CD4-positive, CD25-positive, alpha-beta regulatory T cell (primary cell): ENCODE measurements at regions not wholly inside any gene's neighbourhood (a gene's known extent, or its start where the extent isn't known, plus 50 kb on each side); places are given as distances from the start of the nearest gene placed in this dataset.

ENCODE experiments used
- ATAC-seq, 2 donors: fragments of 150-1000 bp; cut with Tn5 transposase; one replicate each; pipeline ENCODE4 v1.10.0; 2021; ENCODE audit warnings: low read depth in 2 of 2, moderate number of reproducible peaks in 2 of 2, moderate library complexity in 1 of 2
- DNase-seq, 3 donors: peaks; one replicate each; pipeline versions ENCODE4 v3.0.0 to v3.0.0-alpha.2; 2012 to 2022; ENCODE audit warnings: mixed read lengths in 1 of 3
- H3K27ac ChIP-seq: one replicate; pipeline ENCODE4 v1.7.0; 2013; ENCODE audit warnings: mild to moderate bottlenecking, low read length; ENCODE audit not compliant: insufficient read depth, poor library complexity, severe bottlenecking
- H3K27me3 ChIP-seq: one replicate; pipeline ENCODE4 v1.7.0; 2013; ENCODE audit warnings: low read length; ENCODE audit not compliant: control insufficient read depth, insufficient read depth
- H3K36me3 ChIP-seq: one replicate; pipeline ENCODE4 v1.7.0; 2013; ENCODE audit warnings: mild to moderate bottlenecking, low read length, moderate library complexity; ENCODE audit not compliant: control insufficient read depth, insufficient read depth
- H3K4me1 ChIP-seq: 2 replicates; pipeline ENCODE4 v1.7.0; 2013; ENCODE audit warnings: mild to moderate bottlenecking, low read length; ENCODE audit not compliant: insufficient read depth, control insufficient read depth, poor library complexity, severe bottlenecking
- H3K4me3 ChIP-seq: one replicate; pipeline ENCODE4 v1.7.0; 2013; ENCODE audit warnings: low read depth, mild to moderate bottlenecking, low read length, moderate library complexity
- H3K9me3 ChIP-seq, 2 experiments: 1 replicate in 1 of 2; 2 replicates in 1 of 2; pipeline ENCODE4 v1.7.0; 2013; ENCODE audit warnings: low read length in 2 of 2, mild to moderate bottlenecking in 1 of 2, moderate library complexity in 1 of 2; ENCODE audit not compliant: control insufficient read depth in 2 of 2
- H3K27ac Mint-ChIP-seq, 3 donors: one replicate each; pipeline ENCODE4 v1.8.0; 2020 to 2022; ENCODE audit warnings: mild to moderate bottlenecking in 3 of 3, mixed read lengths in 3 of 3, moderate library complexity in 2 of 3
- H3K27me3 Mint-ChIP-seq: one replicate; pipeline ENCODE4 v1.8.0; 2022; ENCODE audit warnings: mild to moderate bottlenecking, mixed read lengths
- H3K36me3 Mint-ChIP-seq: one replicate; pipeline ENCODE4 v1.8.0; 2020; ENCODE audit warnings: mixed read lengths
- H3K4me1 Mint-ChIP-seq, 4 donors: one replicate each; pipeline ENCODE4 v1.8.0; 2020 to 2022; ENCODE audit warnings: mixed read lengths in 4 of 4, mild to moderate bottlenecking in 1 of 4
- H3K4me3 Mint-ChIP-seq, 4 donors: one replicate each; pipeline ENCODE4 v1.8.0; 2020 to 2022; ENCODE audit warnings: mild to moderate bottlenecking in 4 of 4, mixed read lengths in 4 of 4, moderate library complexity in 3 of 4
- H3K9me3 Mint-ChIP-seq, 7 donors: one replicate each; pipeline ENCODE4 v1.8.0; 2020 to 2022; ENCODE audit warnings: mixed read lengths in 7 of 7, mild to moderate bottlenecking in 3 of 7, moderate library complexity in 2 of 7

DNA sequence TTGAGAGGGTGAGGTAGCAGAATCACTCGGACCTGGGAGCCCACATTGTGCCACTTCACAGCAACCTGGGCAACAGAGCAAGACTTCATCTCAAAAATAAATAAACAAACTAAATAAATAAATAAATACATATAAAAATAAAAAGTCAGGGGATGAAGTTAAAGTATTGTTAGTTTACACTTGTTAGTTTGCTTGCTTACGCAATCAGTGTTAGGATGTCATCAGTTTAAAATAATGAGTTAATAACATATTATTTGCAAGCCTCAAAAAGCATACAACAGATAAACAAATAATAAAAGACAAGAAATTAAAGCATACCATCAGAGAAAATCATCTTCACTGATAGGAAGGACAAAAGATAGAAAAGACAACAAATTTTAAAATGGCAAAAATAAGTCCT is 891.1 kb upstream of the PCDH7 start:
- Mint-ChIP-seq H3K4me1 (no peaks in the 10 kb centered on the region), H3K36me3 (no peaks in the 10 kb centered on the region), H3K4me3 (no peak overlapping the region), H3K27ac (no peak overlapping the region), H3K27me3 (no peaks in the 10 kb centered on the region), H3K9me3 (peaks cover 0 to 23% (median 7%) of the 10 kb centered on the region in 7 donors)
- H3K36me3 ChIP-seq = no peaks in the 10 kb centered on the region
- peaks cover 7 to 10% of the 10 kb centered on the region in 2 experiments for H3K9me3 ChIP-seq
- no peak overlapping the region for H3K4me3 ChIP-seq
- ATAC-seq (no peak), DNase-seq (no peak)
- H3K27ac ChIP-seq = no peak overlapping the region
- no peaks in the 10 kb centered on the region for H3K4me1 ChIP-seq
- no peaks in the 10 kb centered on the region for H3K27me3 ChIP-seq

DNA sequence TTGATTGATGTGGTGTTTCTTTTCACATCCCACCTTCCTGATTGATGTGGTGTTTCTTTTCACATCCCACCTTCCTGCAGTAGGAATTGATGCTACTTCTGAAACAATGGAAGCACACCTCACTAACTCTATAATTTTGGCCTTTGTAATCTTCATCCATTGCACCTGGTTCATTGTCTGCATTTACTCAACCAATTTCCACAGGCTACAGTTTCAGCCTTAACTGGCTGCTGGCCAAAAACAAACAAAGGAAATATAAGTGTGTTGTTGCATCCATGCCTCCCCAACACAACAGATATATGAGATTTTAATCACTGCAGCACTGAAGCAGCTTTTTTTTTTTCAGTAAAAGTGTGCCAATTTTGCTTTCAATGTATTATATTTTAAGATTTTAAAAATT is 867.6 kb upstream of the PCDH7 start:
- H3K27ac ChIP-seq = no peak overlapping the region
- no peaks in the 10 kb centered on the region for H3K27me3 ChIP-seq
- H3K4me1 ChIP-seq = no peaks in the 10 kb centered on the region
- Mint-ChIP-seq H3K4me3 (no peak overlapping the region), H3K27ac (no peak overlapping the region), H3K27me3 (no peaks in the 10 kb centered on the region), H3K4me1 (no peaks in the 10 kb centered on the region), H3K9me3 (peaks cover 3 to 32% (median 11%) of the 10 kb centered on the region in 7 donors), H3K36me3 (no peaks in the 10 kb centered on the region)
- no peak for ATAC-seq
- no peak overlapping the region for H3K4me3 ChIP-seq
- peaks cover 0 to 9% of the 10 kb centered on the region in 2 experiments for H3K9me3 ChIP-seq
- DNase-seq = no peak
- H3K36me3 ChIP-seq = no peaks in the 10 kb centered on the region

DNA sequence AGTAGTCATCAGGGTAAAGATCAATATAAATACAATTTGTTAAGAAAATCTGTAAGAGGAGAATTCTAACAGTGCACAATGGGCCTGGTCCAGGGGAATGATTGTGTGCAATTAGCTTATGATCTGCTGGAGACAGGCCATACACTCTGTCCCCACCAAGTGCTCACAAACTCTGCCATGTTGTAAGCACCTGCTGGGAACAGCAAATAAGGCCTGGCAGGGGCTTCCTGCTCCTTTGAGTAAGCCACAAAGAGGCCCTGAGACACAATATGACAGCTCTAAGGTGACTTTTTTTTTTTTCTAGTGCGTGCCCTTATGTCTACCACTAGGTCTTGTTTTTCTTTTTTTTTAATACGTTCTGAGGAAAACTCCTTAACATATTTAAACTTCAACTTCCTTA is 866.3 kb upstream of the PCDH7 start:
- Histone ChIP-seq H3K9me3 (peaks cover 0 to 10% of the 10 kb centered on the region in 2 experiments), H3K36me3 (no peaks in the 10 kb centered on the region), H3K4me1 (no peaks in the 10 kb centered on the region), H3K27ac (no peak overlapping the region), H3K4me3 (no peak overlapping the region), H3K27me3 (no peaks in the 10 kb centered on the region)
- no peaks in the 10 kb centered on the region for H3K4me1 Mint-ChIP-seq
- no peaks in the 10 kb centered on the region for H3K36me3 Mint-ChIP-seq
- DNase-seq (no peak), ATAC-seq (no peak)
- peaks cover 7 to 37% (median 11%) of the 10 kb centered on the region in 7 donors for H3K9me3 Mint-ChIP-seq
- H3K4me3 Mint-ChIP-seq = no peak overlapping the region
- H3K27me3 Mint-ChIP-seq = no peaks in the 10 kb centered on the region
- no peak overlapping the region for H3K27ac Mint-ChIP-seq

DNA sequence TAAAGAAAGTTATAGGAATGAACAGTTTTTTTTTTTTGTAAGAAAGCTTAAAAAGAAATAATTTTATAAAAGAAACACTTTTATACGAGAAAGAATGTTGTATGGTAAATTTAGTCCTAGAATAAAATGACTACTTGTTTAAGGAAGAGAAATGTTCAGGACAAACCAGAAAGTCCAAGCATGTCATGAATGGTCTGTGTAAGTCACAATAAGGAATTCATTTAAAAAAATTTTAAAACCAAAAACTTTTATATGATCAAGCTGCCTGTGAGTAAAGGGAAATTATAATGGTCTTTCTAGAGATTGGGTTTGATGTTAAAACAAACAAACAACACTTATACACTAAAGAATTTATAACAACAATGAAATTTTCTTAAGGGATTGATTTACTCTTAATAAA is 858.9 kb upstream of the PCDH7 start:
- H3K4me3 Mint-ChIP-seq = no peak overlapping the region
- no peaks in the 10 kb centered on the region for H3K4me1 Mint-ChIP-seq
- no peaks in the 10 kb centered on the region for H3K36me3 Mint-ChIP-seq
- H3K27ac Mint-ChIP-seq = no peak overlapping the region
- no peak for DNase-seq
- Histone ChIP-seq H3K4me3 (no peak overlapping the region), H3K27ac (no peak overlapping the region), H3K27me3 (no peaks in the 10 kb centered on the region), H3K9me3 (peaks cover under 1 to 15% of the 10 kb centered on the region in 2 experiments), H3K4me1 (no peaks in the 10 kb centered on the region), H3K36me3 (no peaks in the 10 kb centered on the region)
- H3K27me3 Mint-ChIP-seq = no peaks in the 10 kb centered on the region
- peaks cover 5 to 44% (median 8%) of the 10 kb centered on the region in 7 donors for H3K9me3 Mint-ChIP-seq
- ATAC-seq = no peak

DNA sequence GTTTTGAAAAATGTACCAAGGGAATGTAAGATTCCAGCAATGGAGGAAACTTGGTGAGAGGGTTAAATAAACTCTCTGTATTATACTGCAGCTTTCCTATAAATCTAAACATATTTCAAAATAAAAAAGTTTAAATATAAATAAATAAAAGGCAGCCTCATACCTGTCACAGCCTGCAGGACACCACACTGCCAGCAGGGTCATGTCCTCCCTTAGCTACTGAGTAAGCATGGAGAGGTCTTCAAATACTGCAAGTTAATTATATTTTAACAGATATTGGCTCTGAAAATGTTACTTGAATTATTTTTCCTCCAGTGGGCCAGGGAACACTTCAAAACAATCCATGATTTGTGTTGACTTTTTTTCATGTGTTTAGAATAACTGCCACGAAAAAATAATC is 852.8 kb upstream of the PCDH7 start:
- Histone ChIP-seq H3K27ac (no peak overlapping the region), H3K4me1 (no peaks in the 10 kb centered on the region), H3K27me3 (no peaks in the 10 kb centered on the region), H3K4me3 (no peak overlapping the region), H3K36me3 (no peaks in the 10 kb centered on the region), H3K9me3 (peaks cover 5 to 7% of the 10 kb centered on the region in 2 experiments)
- Mint-ChIP-seq H3K4me1 (no peaks in the 10 kb centered on the region), H3K4me3 (no peak overlapping the region), H3K36me3 (no peaks in the 10 kb centered on the region), H3K9me3 (peaks cover 2 to 30% (median 5%) of the 10 kb centered on the region in 7 donors), H3K27me3 (peaks cover 4% of the 10 kb centered on the region), H3K27ac (no peak overlapping the region)
- no peak for ATAC-seq
- DNase-seq = no peak

DNA sequence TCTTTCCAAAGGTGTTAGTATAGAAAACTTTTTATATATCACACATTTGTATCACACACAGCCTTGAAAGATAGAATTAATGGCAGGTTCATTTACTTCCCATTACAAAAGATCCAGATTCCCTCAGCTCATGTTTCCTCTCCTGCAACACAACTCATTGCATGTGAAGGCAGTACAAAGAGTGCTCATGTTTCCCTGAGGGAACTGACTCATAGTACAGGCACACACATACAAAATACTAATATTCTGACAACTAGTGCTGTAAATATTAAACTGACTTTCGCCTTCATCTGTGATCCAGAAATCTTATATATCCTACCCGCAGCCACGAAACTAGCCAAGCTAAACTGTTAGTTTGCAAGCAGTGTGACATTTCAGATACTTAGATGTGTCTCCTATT is 819.8 kb upstream of the PCDH7 start:
- H3K27ac Mint-ChIP-seq = no peak overlapping the region
- Histone ChIP-seq H3K36me3 (no peaks in the 10 kb centered on the region), H3K4me1 (no peaks in the 10 kb centered on the region), H3K27me3 (no peaks in the 10 kb centered on the region), H3K4me3 (no peak overlapping the region), H3K9me3 (peaks cover 8 to 10% of the 10 kb centered on the region in 2 experiments), H3K27ac (no peak overlapping the region)
- ATAC-seq = no peak
- H3K9me3 Mint-ChIP-seq = peaks cover 0 to 20% (median 1%) of the 10 kb centered on the region in 7 donors
- no peaks in the 10 kb centered on the region for H3K4me1 Mint-ChIP-seq
- H3K4me3 Mint-ChIP-seq = no peak overlapping the region
- no peaks in the 10 kb centered on the region for H3K36me3 Mint-ChIP-seq
- no peak for DNase-seq
- no peaks in the 10 kb centered on the region for H3K27me3 Mint-ChIP-seq

DNA sequence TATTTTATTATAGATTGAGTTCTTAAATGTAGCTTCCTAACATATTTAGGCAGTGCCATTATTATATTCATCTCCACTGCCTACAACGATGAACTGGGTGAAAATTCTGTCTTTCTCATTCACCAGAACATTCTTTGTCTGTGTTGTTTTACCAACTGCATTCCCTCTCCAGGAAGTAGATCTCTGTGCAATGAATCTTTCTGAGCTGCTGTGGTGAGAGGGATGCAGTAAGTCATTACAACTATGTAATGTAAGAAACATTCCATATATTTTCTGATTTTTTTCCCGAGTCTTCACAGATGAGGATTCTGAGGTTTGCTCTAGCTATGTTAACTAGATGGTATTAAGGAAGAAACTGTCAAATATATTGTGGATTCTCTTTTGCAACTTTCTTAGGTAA is 811.9 kb upstream of the PCDH7 start:
- H3K36me3 Mint-ChIP-seq = no peaks in the 10 kb centered on the region
- ATAC-seq = no peak
- no peak for DNase-seq
- Histone ChIP-seq H3K27me3 (no peaks in the 10 kb centered on the region), H3K27ac (no peak overlapping the region), H3K9me3 (peaks cover 0 to 4% of the 10 kb centered on the region in 2 experiments), H3K4me1 (no peaks in the 10 kb centered on the region), H3K36me3 (no peaks in the 10 kb centered on the region), H3K4me3 (no peak overlapping the region)
- no peak overlapping the region for H3K4me3 Mint-ChIP-seq
- H3K4me1 Mint-ChIP-seq = no peaks in the 10 kb centered on the region
- H3K27ac Mint-ChIP-seq = no peak overlapping the region
- no peaks in the 10 kb centered on the region for H3K27me3 Mint-ChIP-seq
- H3K9me3 Mint-ChIP-seq = peaks cover 0 to 10% (median 5%) of the 10 kb centered on the region in 7 donors

DNA sequence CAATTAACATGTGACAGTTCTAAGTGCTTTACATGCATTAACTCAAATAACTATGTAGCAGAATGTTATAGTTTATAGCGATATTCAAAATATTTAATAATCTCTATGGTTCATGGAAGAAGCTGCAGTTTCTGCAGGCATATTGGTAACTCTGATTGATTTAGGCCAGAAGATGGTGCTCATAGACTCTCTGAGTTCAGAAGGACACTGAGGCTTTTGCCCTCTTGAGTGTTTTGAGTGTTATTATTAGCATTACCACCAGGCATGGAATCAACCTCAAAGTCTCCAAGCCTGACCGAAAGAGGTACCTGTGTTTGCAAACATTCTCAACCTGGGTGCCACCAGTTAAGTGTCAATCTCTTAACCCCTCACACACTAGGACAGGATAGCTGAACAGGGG is 792.3 kb upstream of the PCDH7 start:
- Mint-ChIP-seq H3K27ac (no peak overlapping the region), H3K4me1 (no peaks in the 10 kb centered on the region), H3K9me3 (peaks cover 0 to 16% (median 9%) of the 10 kb centered on the region in 7 donors), H3K27me3 (no peaks in the 10 kb centered on the region), H3K4me3 (no peak overlapping the region), H3K36me3 (no peaks in the 10 kb centered on the region)
- H3K36me3 ChIP-seq = no peaks in the 10 kb centered on the region
- H3K27me3 ChIP-seq = no peaks in the 10 kb centered on the region
- peaks cover 3 to 19% of the 10 kb centered on the region in 2 experiments for H3K9me3 ChIP-seq
- no peaks in the 10 kb centered on the region for H3K4me1 ChIP-seq
- no peak for DNase-seq
- H3K27ac ChIP-seq = no peak overlapping the region
- ATAC-seq = no peak
- H3K4me3 ChIP-seq = no peak overlapping the region
